OCI-LY1 (cell line): ENCODE measurements at regions not wholly inside any gene's neighbourhood (a gene's known extent, or its start where the extent isn't known, plus 50 kb on each side); places are given as distances from the start of the nearest gene placed in this dataset.

Source experiments
- CTCF ChIP-seq: fragments of 200-600 bp; sonication (generic), shearing (Covaris generic); IDR thresholded peaks from 2 replicates; pipeline ENCODE4 v1.5.1; 2017; ENCODE audit warnings: mild to moderate bottlenecking, antibody characterized with exemption, low read length, moderate library complexity, mixed read lengths
- EZH2 ChIP-seq: fragments of 200-600 bp; sonication (generic), shearing (Covaris generic); IDR thresholded peaks from 2 replicates; pipeline ENCODE4 v1.8.0; 2017; ENCODE audit warnings: borderline replicate concordance, mixed run types, mild to moderate bottlenecking, antibody characterized with exemption, low read length, moderate library complexity, mixed read lengths

GRCh38 chr16:7217797-7218196 is 114.8 kb upstream of the RBFOX1 start:
- TF ChIP-seq CTCF (no peak), EZH2 (no peak)
